Suppressor macrophage treated with lipopolysaccharide for 1 hour (primary cell): ENCODE measurements at regions not wholly inside any gene's neighbourhood (a gene's known extent, or its start where the extent isn't known, plus 50 kb on each side); places are given as distances from the start of the nearest gene placed in this dataset.
A peak's percentile ranks its signal among the peaks of the same experiment; 100 is the strongest.

ENCODE experiments used
- DNase-seq, 3 donors: peaks; one replicate each; pipeline ENCODE4 v3.0.0-alpha.2; 2020 to 2022

DNA sequence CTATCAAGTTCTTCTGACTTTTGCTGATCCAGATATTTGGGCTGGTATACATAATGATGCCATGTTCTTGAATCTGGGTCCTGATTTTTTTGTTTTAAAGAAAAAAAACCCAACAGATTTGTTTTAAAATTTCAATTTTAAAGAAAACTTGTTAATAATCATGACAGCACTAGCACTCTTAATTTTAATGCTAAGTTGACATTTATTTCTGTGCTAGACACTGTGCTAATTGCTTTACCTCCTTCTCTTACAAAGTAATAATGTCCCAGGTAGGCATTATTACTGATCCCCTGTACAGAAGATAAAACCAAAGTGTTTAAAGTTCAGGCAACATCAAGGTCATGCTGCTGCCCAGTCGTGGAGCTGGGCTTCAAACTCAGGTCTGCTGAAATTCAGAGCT, 101.9 kb downstream of the ZNF608 start:
- DNase-seq, result no peak

DNA sequence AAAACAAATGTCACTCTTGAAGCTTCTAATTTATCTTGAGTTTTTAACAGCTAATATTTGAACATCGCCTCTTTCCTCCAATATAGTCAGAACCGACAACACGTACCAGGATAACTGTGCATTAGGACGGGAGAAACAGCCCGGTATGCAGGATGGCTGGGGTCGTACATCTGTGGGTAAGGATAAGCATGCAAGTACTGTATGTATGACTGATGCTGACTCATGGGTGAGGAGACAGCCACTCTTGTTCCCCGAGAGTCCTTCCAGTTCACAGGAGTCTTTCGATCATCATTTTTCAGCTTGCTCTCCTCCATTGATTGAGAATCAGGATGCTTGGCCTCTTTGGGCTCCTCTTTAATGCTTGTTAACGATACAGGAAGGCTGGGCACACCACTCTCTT, 102.3 kb downstream of the ZNF608 start:
- peak in 1 of 3 donors; percentile 24 for DNase-seq

DNA sequence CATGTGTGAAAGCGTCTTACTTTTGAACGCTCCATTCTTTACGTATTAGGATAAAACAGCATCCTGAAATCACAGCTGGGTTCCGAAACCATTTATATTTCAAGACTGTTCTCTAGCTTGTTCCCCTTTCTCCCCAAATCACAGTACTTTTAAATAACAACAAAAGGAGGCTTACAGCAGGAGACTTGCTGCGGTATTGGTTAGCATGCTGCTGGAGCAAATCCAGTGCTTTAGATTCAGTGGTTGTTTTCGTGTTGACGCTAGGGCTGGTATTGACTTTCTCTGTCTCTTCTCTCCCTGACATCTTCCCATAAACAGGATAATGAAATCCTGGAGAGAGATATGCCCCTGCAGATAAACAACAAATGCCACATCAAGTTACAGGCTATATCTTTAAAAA, 103.1 kb downstream of the ZNF608 start:
- no peak for DNase-seq

DNA sequence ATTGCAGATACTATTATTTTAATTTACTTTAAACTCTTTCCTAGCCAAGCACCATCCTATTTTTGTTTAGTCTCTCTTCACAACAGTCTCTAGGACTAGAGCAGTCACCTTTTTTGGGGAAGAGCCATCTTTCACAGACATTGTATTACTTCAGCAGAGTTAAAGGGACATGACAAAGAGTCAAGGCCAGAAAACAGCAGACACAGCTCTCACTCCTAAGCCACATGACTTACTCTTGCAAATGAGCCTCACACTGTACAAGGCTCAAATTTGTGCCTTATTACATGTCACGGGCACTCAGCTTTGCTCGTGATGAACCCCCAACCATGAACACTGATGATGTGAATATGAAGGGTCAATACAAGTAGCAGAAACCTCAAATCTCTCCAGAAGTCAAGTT, 104.3 kb downstream of the ZNF608 start:
- DNase-seq, result no peak

DNA sequence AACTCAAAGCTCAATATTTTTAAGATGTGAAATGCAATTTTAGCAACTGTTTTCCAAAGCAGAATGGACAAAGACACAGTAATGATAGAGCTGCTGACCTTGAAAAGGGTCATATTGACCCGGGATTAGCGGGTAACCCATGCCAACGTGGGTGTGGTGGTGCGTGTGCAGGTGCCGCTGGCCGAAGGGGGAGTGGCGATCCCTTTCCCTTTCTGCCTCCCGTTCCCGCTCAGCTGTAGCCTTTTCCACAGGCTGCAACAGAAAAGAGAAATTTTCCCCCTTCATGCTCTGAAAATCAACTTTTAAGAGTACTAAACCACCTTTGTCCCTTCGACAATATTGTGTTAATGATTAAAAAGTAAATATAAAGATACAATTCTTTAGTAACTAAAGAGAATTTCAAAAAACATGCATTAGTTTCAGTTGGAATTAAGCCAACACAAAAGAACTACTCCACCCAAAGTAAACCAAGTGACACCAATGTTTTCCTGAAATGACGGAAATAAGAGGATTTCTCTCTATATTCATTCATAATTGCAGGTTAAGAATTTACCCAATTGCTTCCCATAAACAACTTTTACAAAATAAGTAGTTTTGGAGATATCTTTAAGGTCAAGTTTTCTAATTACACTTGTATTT, 105.2 kb downstream of the ZNF608 start:
- no peak for DNase-seq

DNA sequence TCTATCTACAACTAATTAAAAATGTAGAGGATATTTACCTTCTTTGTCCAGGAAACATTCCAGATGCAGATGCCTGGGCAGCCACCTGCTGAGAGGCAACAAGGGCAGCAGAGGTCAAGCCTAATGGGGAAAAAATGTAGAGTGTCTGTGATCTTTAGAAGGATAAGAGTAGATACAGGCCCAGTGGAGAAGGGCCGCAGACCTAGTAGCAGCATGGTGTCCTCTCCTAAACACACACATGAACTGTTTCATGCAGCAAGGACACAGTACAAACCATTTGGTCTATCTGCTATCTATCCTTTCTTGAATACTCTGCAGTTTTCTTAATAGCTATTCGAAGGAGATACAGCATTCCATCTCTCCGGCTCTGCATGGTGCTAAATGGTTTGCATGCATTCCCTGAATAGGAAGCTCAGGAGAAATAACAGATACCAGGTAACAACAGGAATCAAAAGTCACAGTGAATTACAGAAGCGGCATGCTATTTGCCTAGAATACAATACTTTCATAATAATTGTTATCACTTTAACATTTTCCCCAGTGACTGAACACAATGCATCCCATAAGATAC, 107.3 kb downstream of the ZNF608 start:
- no peak for DNase-seq

DNA sequence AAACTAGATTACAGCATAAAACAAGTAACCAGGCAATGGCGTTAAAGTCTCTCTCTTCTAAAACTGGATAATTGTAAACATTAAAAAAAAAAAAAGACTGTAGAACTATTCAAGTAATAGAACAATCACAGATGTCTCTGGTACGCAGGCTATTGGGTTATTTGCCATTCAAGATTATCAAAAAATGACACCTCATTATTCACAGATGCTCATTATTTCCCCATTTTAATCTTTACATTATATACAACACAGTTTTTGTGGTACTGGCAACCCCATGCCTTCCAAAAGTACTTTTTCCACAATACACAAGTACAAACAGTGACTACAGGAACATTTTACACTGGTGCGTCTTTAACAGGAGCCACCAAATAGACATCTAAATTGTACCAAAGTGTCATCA, 109.4 kb downstream of the ZNF608 start:
- no peak for DNase-seq

DNA sequence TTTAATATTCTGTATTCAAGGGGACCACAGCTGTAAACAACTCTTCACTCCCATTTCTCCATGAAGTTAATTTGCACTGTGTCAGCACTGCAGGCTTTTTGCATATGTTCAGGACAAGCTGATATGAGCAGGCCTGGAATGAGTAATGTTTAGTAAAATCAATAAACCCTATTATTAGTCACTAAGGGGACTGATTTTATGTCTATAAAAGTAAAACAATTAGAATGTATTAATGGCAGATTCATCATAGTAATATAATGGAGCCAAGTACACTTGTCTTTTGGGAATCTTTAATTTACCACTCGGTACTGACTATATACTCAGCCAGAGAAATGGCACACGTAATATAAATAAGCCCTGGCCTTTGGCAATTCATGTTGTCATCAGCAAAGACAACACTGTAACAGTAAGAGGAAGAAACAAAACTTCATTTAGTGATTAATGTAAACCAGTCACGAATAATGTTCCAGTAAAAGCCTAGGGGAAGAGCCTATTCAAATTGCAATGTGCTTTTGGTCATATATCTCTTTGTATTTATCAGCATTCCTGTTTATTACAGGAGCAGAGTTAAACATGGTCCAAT, 111.6 kb downstream of the ZNF608 start:
- no peak for DNase-seq

DNA sequence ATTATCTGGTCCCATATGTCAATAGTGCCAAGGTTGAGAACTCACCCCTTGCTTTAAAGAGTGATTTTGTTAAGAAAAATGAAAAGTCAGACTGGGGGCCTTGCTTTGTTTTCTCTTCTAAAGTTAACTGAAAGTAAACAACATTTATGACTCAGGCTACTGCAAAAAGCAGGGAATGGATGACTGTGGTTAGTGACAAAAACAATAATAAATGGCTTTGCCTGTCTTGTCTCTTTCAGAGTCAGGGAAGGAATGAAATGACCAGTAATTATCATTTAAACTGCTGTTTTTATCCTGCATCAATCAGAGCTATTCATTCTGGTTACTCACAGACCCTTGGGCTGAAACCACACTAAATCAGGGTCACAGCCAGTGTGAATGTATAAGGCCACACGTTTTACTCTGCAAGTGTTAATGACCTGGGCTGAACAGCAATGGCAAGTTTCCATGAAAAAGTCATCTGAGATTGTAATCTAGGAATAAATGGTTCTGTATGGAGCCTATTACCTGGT, 112.2 kb downstream of the ZNF608 start:
- DNase-seq, result no peak

DNA sequence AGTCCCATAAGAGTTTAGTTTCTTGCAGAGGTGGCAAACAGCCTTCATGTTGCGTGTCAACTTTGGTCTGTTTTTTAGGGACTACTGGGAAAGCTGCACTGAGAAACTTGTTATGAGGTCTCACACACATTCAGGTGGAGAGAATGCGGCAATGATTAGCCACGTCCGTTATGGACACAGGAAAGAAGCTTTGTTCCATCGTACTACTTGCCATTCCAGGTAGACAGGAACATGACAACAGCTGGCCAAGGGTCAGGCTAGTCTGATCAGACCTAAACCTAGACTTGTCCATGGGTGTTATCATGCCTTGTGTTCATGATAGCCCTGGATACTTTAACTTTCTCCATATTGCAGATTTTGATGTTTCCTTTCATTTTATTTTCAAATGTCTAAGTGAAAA, 113.2 kb downstream of the ZNF608 start:
- DNase-seq, result no peak

DNA sequence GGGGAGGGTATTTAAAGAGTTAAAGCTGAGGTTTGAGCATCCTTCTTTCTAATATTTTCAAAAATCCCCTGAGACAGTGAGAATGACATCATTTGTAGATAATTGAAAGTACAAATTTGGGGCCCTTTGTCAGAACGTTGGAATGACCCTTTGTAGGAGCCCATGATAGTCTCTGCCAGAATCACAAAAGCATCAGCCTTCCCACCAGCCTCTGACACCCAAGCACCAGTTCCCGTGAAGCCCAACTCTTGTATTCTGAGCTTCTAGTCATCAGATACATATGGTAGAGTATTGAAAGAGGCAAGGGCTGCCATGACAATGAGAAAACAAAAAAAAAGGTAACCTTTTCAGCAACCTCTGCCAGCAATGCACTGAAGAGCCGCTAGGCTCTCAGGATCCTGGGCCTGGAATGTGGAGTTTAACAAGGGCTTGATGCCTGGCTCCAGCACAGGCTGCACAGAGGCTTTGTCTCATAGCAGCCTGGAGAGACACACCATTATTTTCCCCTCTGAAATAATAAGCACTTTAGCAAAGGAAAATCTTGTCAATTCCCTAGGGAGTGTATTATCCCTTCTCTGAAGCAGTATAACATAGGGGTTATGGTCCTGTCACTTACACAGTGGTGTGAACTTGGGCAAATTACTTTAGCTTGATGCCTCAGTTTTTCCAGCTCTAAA, 114.4 kb downstream of the ZNF608 start:
- DNase-seq, result no peak

DNA sequence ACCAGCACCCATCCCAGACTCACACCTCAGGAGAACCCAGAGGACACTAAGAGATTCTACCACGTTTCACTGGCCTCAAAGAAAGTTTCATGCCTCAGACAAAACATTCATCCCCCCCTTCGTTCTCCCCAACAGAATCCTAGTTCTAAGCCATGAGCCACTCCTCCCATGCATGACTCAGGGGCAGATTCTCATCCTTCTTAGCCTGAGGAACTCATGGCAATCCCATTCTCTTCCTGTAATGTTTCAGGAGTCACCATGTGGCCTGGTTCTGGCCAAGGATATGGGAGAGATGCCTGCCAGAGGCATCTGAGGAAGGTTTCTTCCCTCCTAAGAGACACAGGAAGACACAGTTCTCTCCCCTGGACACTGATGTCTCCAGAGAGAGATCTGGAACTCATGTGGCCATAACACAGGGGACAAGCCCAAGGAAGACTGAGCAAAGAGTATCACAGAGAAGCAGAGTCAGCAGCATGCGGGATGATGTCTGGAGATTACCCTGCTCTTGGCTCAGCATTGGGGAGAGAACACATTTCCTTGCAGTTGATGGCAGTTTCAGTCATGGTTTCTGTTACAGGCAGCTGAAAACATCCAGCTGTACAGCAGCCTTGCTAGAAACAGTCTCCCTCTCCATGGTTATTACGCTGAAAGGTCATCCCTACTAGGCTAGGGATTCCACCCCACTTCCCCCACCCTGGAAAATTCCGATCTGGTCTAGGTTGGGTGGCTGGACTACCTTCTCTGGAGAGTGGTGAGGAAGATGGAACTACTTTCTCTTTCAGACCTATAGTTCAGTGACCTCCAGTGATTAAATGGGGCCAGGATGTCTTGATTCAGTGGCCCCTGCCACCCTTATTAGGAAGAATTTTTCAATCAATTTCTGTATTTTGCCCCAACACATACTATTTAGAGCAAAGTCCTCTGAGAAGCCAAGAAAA, 115.4 kb downstream of the ZNF608 start:
- DNase-seq, result no peak

DNA sequence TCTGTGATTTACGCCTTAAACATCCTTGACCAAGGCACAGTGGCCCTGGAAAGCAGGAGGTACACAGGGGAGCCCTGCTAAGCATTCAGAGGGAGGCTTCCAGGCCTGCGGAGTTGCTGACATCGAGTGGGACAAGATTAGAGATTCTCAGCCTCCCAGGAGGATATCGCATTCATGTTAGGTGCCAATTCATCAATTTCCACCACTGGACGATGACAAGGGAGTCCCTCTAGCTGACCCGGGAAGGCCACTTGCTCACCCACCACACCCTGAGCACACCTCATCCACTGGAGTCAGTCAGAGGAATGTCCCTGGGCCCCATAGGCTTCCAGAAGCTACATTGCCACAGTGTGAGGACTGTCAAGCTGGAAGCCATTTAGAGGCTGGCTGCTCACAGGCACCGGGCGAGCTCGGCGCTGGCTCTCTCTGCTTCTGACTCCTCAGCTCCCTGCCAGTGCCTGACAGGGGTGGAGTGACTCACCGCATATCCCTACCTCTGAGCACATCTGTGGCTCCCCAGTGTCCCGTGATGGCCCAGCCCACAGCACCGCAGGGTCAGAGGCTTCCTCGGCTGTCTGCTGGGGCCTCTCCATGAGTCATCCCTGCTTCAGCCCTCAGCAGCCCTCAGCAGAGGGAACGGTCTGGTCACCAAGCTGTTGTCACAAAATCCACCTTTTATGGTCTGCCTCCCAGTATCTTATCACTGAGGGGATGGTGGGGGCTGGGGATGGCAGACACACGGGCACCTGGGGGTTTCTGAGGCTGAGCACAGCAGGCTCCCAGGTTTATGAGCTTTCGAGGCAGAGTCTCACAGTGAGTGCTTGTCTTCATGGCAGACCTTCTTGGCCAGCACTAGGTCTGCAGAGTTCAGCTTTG, 117.5 kb downstream of the ZNF608 start:
- peak; percentile 57 to 75 (median 72) for DNase-seq

DNA sequence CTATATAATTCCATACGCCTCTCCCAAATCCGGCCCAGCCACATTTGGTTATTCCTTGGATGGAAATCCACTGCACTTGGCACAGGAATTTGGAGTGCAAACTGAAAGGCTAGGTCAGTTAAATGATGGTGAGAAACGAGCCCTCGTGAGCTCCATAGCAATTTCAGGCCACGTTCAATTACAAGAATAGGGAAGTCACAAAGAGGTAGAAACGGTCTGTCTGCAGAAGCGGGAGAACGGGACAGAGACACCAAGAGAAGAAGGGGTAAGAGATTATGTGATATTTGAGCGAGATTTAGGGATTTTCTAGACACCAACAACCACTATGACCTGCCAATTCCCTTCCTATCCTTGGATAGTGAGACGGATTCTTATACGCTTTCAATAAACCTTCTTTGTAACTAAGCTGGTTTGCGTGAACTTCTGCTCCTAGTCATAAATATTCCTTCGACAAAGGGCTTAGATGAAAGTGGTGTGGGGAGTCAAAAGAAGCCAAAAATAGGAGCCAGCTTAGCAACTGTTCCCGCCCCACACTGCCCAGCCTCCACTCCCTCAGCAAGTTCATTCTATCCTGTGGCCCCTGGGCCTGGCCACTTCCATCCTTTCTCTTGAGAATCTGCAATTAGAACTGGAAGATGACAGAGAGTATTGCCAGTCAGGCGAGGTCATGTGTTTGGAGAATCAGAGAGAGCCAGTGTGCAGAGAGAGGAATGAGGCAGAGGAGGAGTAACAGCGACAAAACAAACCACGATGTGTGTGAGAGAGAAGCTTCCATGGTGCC, 118.4 kb downstream of the ZNF608 start:
- DNase-seq, result peak in 2 of 3 donors; percentile 17 to 20

DNA sequence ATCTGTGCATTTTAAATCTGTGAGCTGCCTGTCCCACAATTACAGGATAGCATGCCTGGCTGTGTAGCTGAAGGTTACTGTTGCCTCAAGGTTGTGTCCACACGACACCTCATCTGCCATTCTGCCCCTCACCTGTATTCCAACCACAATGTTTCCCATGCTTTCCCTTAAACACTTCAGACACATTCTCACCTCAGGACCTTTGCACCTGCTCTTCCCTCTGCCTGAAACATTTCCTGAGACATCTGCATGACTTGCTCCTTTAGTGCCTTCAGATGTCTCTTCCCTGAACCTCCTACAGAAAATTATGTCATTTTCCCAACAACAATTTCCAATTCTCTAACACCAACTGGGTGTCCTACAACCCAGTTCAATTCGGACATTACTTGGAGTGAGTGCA, 120.4 kb downstream of the ZNF608 start:
- no peak for DNase-seq

DNA sequence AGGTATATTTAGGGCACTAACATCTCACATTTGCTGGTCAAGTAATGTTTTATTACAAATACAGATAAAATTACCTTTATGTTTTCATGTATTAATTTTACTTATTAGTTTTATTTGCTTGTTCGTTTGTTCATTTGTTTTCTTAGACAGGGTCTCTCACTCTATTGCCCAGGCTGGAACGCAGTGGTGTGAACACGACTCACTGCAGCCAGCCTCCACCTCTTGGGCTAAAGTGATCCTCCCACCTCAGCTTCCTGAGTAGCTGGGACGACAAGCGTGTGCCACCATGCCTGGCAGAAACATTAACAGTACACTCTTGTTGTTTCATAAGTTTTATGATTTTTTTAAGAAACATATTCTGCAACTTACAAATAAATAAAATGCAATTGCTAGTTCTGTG, 123.2 kb downstream of the ZNF608 start:
- DNase-seq, result no peak

DNA sequence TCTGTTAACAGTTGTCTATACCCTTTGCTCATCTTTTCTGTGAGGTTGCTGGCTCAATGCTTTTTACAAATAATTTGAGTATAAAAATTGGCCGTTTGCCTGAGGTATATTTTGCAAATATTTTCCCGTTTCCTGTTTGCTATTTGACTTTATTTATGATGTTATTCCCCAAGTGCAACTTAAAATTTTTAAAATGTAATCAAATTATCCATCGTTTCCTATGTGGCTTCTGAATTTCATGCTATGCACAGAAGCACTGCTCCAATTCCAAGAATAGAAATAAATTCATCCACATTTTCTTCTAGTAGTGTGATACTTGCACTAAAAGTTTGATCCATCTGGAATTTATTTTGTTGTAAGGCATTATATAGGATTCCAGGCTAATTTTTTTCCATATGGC, 123.6 kb downstream of the ZNF608 start:
- no peak for DNase-seq

DNA sequence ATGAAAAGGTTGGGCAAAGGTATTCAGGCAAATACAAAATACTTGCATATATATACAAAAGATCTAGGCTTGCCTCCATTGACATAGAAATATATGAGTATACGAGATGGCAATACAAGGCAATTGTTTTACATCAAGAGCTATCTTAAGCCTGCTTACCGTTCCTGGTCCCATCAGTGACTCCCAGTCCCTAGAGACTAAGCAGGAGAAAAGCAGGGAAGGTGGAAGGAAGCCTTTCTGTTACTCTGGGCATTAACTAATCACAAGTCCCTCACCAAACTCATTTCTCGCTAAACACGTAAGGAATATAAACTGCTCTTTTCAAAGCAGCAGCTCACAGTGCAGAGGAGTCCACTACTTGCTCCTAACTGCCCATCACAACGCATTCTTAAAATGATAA, 125.2 kb downstream of the ZNF608 start:
- no peak for DNase-seq

DNA sequence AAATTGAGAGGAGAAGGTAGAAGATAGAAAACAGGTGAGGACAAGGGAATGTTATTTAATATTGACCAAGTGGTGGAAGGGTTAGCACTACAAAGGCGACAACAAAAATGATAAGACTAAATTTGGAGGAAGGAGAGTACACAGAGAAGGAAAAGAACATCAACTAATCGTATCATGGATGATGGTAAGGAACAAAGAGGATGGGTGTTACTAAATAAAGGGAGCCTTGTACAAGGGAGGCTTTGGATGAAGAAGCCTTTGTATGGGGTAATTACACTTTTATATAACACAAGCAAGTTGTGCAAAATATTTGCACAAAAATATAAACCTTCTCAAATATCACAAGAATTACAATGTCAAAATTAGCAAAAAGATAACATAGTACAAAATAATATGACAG, 125.7 kb downstream of the ZNF608 start:
- no peak for DNase-seq

DNA sequence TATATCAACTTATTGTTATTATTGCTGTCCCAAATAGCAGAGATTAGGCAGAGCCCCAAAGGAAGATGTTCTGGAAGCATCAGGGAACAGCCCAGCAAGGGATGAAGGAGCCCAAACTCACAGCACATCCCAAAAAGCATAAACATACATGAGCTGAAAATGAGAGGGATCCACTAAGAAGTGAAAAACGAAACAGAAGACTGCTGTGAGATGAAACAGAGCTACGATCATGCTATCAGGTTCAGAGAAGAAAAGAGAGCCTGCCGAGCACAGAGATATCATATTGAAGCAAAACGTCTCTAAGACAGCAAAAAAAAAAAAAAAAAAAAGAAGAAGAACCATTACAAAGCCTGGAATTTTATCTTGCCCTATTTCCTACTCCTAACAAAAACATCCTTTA, 127.3 kb downstream of the ZNF608 start:
- DNase-seq, result no peak

DNA sequence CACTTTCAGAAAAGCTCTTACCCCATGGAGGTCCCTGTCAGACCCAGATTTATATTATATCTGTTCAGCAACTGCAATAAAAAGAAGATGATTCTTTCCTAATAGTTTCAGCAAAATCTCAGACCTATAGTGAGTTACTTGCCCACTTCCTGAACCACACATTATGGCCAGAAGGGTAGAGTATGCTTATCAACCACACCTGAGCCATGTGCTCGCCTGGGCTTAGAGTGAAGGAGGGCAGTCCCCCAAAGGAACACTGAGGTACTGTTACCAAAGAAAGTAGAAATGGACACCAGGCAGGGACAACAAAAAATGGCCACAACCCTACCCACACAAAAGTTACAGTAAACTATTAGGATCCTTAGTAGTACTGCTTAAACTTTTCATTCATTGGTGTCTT, 128.7 kb downstream of the ZNF608 start:
- DNase-seq, result no peak
